SK-N-MC (cell line): ENCODE measurements at regions not wholly inside any gene's neighbourhood (a gene's known extent, or its start where the extent isn't known, plus 50 kb on each side); places are given as distances from the start of the nearest gene placed in this dataset.
"Not testable (repeated sequence)": the region's sequence is repeated elsewhere in the genome, so short reads cannot be mapped to it uniquely, and the experiment has no call there.

Experiments used
- DNase-seq: peaks from one replicate; pipeline ENCODE4 v3.0.0-alpha.2; 2011; ENCODE audit warnings: low read depth, low spot score
- H3K27ac ChIP-seq: fragments of 200-600 bp; sonication (generic); 2 replicates; pipeline ENCODE4 v1.5.1; 2016; ENCODE audit warnings: mixed run types
- H3K36me3 ChIP-seq: fragments of 200-600 bp; sonication (generic); 2 replicates; pipeline ENCODE4 v1.6.1; 2017; ENCODE audit warnings: antibody characterized with exemption, low read length, mixed read lengths; ENCODE audit not compliant: insufficient read depth
- H3K4me3 ChIP-seq: fragments of 200-600 bp; sonication (generic); 2 replicates; pipeline ENCODE4 v1.5.1; 2016
- H3K9ac ChIP-seq: fragments of 200-600 bp; sonication (generic); 2 replicates; pipeline ENCODE4 v1.8.0; 2017; ENCODE audit warnings: mixed run types, mixed read lengths; ENCODE audit not compliant: insufficient read length
- H3K9me3 ChIP-seq: fragments of 200-600 bp; sonication (generic); 2 replicates; pipeline ENCODE4 v1.6.1; 2017; ENCODE audit warnings: low read depth, mild to moderate bottlenecking, antibody characterized with exemption, low read length, moderate library complexity, mixed read lengths
- EZH2 ChIP-seq: fragments of 200-600 bp; sonication (generic); IDR thresholded peaks from one replicate; pipeline ENCODE4 v1.6.1; 2017; ENCODE audit warnings: antibody characterized with exemption
- FOXP2 ChIP-seq: optimal IDR thresholded peaks from 2 replicates; pipeline ENCODE3; 2011; ENCODE audit warnings: mild to moderate bottlenecking, moderate library complexity; ENCODE audit not compliant: insufficient read depth; ENCODE audit errors: extremely low read length, control extremely low read depth
- POLR2AphosphoS5 ChIP-seq: IDR thresholded peaks from 2 replicates; pipeline ENCODE4 v1.6.1; 2012; ENCODE audit warnings: mild to moderate bottlenecking, low read depth, low read length, borderline replicate concordance

DNA sequence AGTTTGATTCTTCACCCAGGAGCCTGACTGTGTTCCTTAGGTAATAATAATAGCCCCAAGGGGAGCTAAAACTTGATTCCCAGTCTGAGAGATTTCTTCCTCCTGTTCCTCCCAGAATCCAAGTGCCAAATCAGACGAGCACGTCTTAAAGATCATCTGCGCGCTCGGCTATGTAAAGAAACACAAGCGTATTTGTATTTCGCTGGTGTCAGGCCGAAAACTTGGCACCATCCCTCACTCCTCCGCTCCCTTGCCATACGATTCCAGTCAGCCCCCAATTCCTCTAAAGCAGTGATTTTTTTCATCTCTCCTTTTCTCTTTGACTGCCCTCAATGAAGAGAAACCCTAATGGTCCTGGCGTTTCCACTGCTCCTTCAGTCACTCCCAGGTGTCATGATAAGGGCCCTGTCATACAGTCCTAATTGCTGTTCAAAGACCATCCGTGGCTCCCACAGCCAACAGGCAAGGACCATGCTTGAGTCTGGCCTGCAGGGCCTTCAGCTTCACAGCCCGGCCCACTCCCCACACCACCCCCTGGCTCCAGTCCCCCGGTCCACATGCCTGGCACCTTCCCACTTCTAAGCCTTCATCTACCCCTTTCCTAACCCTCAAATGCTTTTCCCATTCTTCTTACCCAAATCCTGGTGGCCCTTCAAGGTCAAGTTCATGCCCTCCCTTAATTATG lies 130.8 kb upstream of the ID2 start:
- H3K27ac ChIP-seq: no peak overlapping the region
- H3K9me3 ChIP-seq: no peaks in the 10 kb centered on the region
- DNase-seq: no peak
- no peaks in the 10 kb centered on the region for H3K36me3 ChIP-seq
- no peak overlapping the region for H3K9ac ChIP-seq
- TF ChIP-seq POLR2AphosphoS5 (no peak), EZH2 (no peak)
- H3K4me3 ChIP-seq: no peak overlapping the region

DNA sequence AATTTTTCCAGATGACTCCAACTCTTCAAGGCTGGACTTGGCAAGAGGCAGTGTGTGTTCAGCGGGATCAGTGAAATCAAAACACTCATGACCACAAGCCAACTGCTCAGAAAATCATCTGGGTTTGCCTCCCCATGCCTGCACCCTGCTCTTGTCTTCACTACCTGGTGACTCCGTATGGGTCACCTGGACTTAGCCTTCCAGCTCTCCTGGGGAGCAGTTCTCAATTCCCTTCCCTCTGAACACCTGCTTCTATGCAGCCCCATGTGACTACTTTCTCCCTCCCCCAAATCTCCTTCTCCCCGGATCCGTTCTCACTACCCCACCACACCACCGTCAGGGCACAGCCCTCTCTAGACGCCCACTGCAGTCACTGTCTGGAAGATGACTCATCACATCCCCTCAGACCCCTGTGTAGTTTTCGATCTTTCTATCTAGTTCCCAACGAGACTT lies 130.2 kb upstream of the ID2 start:
- no peak for DNase-seq
- TF ChIP-seq POLR2AphosphoS5: no peak
- no peak for TF ChIP-seq FOXP2
- no peak for TF ChIP-seq EZH2
- Histone ChIP-seq H3K4me3 (no peak overlapping the region), H3K36me3 (no peaks in the 10 kb centered on the region), H3K9ac (no peak overlapping the region), H3K27ac (no peak overlapping the region), H3K9me3 (no peaks in the 10 kb centered on the region)

DNA sequence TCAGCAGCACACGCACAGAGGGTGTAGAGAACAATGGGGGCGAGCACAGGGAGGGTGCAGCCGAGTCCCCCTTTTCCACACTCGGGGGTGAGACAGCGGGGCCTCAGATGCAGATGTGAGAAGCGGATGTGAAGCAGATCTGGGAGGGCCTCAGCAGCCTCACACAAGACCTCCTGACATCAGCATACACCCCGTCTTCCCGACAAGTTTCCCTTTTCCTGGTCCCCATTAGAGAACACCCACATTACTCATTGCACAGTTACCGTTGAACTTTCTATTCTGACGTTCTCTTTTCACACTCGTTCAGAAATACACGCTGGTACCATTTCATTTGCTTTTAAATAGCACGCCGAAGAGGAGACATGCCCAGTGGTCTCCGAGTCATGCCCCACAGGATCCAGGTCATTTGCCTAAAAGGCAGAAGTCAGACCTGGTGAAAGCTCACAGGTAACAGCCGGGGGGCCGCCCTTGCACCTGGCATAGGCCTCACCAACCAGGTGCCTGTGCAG lies 129.5 kb upstream of the ID2 start:
- H3K9me3 ChIP-seq: no peaks in the 10 kb centered on the region
- no peak overlapping the region for H3K4me3 ChIP-seq
- TF ChIP-seq POLR2AphosphoS5: no peak
- DNase-seq: no peak
- no peak overlapping the region for H3K9ac ChIP-seq
- no peak overlapping the region for H3K27ac ChIP-seq
- H3K36me3 ChIP-seq: no peaks in the 10 kb centered on the region

DNA sequence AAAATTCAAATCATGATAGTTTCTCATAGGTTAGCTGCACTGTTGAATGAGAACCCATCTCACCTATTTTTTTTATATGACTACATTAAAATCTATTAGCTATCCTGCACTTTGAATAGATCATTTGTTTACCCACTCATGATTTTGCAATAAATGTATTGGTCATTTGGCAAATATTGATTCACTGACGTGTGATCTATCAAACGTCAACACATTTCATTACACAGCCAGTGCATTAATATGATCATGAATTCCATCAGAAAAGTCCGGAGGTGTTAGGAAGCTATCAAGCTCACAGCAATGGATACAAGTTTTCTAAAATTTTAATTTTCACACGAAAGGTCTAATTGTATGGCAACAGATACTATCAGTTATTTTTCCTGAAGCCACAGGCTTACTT lies 128.2 kb upstream of the ID2 start:
- H3K9ac ChIP-seq: no peak overlapping the region

DNA sequence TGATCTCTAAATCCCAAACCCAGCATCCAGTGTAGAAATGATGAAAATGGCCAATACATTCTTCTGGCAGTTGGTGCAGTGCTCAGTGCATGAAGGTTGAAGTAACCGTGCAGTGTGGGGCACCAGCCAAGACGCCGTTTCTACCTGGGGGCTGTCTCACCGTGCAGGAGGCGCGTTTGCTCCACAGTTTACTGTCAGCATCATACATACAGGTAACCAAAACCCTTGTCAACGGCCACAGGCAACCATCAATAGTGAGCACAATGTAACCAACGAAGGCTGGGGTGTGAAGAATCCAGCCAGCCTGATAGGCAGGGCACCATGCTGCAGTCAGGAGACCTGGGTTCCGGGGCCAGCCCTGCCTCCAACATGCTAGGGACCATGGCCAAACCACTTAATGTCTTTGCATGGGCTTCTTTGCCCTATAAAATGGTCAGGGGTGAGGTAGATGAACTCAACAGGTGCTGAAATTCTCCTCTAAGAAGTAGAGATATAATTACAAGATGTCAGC lies 127.5 kb upstream of the ID2 start:
- H3K9me3 ChIP-seq: peaks cover 5% of the 10 kb centered on the region; the same call in 1 of the 2 replicates
- no peaks in the 10 kb centered on the region for H3K36me3 ChIP-seq
- no peak for DNase-seq
- no peak overlapping the region for H3K27ac ChIP-seq
- no peak overlapping the region for H3K4me3 ChIP-seq
- no peak overlapping the region for H3K9ac ChIP-seq
- TF ChIP-seq FOXP2 (no peak), EZH2 (no peak), POLR2AphosphoS5 (no peak)

More for the DNA sequence above, 128.2 kb upstream of the ID2 start:
- peaks cover 2% of the 10 kb centered on the region; the same call in 1 of the 2 replicates for H3K9me3 ChIP-seq
- no peaks in the 10 kb centered on the region for H3K36me3 ChIP-seq
- no peak overlapping the region for H3K27ac ChIP-seq
- H3K4me3 ChIP-seq: no peak overlapping the region
- TF ChIP-seq EZH2: no peak
- TF ChIP-seq FOXP2: no peak
- no peak for TF ChIP-seq POLR2AphosphoS5
- no peak for DNase-seq

DNA sequence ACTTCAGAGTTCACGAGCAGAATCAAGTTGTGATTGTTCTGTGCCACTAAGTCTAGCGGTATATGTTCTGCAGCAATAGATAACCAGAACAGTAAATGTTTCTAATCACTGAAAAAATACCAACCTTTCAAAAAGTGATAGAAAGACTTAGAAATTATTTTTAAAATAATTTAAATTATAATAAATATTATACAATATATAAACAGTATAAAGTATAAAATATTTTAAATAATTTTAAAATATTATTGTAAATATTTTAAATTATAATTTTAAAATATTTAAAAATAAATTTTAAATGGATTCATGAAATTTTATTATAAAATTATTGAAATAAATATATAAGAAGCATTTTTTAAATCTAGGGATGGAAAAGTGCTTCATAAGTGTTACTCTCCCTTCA lies 126.3 kb upstream of the ID2 start:
- H3K9ac ChIP-seq: no peak overlapping the region
- H3K27ac ChIP-seq: no peak overlapping the region
- DNase-seq: no peak
- no peak for TF ChIP-seq EZH2
- no peak for TF ChIP-seq FOXP2
- no peak overlapping the region for H3K4me3 ChIP-seq
- H3K36me3 ChIP-seq: no peaks in the 10 kb centered on the region
- H3K9me3 ChIP-seq: peaks cover 5% of the 10 kb centered on the region; the same call in 1 of the 2 replicates

DNA sequence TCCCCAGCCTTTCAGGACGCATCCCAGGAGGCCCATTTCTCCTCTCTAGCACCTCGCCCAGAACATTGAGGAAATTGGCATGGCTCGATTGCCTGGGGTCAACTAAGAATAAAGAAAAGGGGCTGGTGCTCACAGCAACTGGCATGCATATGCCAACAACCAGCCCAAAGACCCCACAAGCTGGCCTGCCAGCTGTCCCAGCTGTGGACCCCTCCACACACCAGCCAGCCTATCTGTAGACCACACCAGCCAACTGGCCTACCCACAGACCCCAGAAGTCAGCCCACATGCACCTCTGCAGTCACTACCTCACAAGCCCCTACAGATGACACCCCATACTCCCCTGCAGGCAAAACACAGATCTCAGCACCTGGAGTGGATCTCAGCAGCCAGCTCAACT lies 123.8 kb upstream of the ID2 start:
- no peaks in the 10 kb centered on the region for H3K36me3 ChIP-seq

DNA sequence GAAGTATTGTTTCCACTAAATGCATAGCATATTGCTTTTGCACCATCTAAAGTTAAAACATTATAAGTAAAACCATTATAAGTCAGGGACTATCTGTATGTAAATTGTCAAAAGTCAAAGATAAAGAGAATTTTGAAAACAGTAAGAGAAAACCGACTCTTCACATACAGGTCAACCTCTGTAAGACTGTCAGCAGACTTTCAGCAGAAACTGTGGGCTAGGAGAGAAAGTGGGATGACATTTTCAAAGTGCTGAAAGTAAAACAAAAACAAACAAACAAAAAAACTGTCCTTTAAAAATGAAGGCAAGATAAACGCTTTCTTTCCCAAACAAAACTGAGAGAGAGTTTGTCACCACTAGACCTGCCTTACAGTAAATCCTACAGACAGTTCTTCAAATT lies 122.9 kb upstream of the ID2 start:
- Histone ChIP-seq H3K4me3 (no peak overlapping the region), H3K9me3 (peaks cover 5% of the 10 kb centered on the region; the same call in 1 of the 2 replicates), H3K36me3 (no peaks in the 10 kb centered on the region), H3K27ac (no peak overlapping the region), H3K9ac (no peak overlapping the region)
- no peak for TF ChIP-seq EZH2
- no peak for TF ChIP-seq POLR2AphosphoS5
- no peak for TF ChIP-seq FOXP2
- DNase-seq: no peak

More for the DNA sequence above, 123.8 kb upstream of the ID2 start:
- no peak overlapping the region for H3K27ac ChIP-seq
- DNase-seq: no peak
- H3K9me3 ChIP-seq: peaks cover 5% of the 10 kb centered on the region; the same call in 1 of the 2 replicates
- no peak overlapping the region for H3K4me3 ChIP-seq
- TF ChIP-seq FOXP2 (no peak), EZH2 (no peak), POLR2AphosphoS5 (no peak)
- no peak overlapping the region for H3K9ac ChIP-seq

DNA sequence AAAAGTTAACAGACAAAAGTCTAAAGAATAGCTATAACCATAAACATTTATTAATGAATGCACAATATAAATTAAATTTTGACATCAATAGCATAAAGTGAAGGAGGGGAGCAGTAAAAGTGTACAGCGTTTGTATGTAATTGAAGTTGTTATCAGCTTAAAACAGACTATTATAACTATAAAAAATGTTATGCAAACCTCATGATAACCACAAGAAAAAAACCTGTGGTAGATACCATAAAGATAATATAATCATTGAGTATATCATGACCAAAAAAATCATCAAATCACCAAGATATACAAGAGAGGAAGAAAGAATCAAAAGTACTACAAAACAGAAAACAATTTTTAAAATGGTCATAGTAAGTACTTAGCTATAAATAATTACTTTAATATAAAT lies 122.1 kb upstream of the ID2 start:
- no peak for DNase-seq
- H3K9ac ChIP-seq: no peak overlapping the region
- H3K4me3 ChIP-seq: no peak overlapping the region
- H3K36me3 ChIP-seq: no peaks in the 10 kb centered on the region
- TF ChIP-seq EZH2 (no peak), FOXP2 (no peak), POLR2AphosphoS5 (no peak)
- H3K27ac ChIP-seq: no peak overlapping the region
- H3K9me3 ChIP-seq: peaks cover 5% of the 10 kb centered on the region; the same call in 1 of the 2 replicates

DNA sequence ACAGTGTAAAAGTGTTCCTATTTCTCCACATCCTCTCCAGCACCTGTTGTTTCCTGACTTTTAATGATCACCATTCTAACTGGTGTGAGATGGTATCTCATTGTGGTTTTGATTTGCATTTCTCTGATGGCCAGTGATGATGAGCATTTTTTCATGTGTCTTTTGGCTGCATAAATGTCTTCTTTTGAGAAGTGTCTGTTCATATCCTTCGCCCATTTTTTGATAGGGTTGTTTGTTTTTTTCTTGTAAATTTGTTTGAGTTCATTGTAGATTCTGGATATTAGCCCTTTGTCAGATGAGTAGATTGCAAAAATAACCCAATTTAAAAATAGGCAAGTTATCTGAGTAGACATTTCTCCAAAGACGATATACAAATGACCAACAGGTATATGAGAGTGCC lies 120.2 kb upstream of the ID2 start:
- DNase-seq, H3K36me3 ChIP-seq, H3K4me3 ChIP-seq, H3K9me3 ChIP-seq, H3K9ac ChIP-seq, H3K27ac ChIP-seq: not testable (repeated sequence)
